ENCODE measurements at regions not wholly inside any gene's neighbourhood (a gene's known extent, or its start where the extent isn't known, plus 50 kb on each side); places are given as distances from the start of the nearest gene placed in this dataset.

- no peak for TF ChIP-seq ELF4 (CRISPR knock-in tag; IDR thresholded peaks at IDR 0.05; ENCODE audit: low read depth)
- TF ChIP-seq, protein P1, sequence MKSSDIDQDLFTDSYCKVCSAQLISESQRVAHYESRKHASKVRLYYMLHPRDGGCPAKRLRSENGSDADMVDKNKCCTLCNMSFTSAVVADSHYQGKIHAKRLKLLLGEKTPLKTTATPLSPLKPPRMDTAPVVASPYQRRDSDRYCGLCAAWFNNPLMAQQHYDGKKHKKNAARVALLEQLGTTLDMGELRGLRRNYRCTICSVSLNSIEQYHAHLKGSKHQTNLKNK (CRISPR knock-in tag; IDR thresholded peaks at IDR 0.05) = no peak
- TF ChIP-seq MLX (CRISPR knock-in tag; IDR thresholded peaks at IDR 0.05) = no peak
These were observed 178.2 kb upstream of the KLF6 start for GRCh38 chr10:3963191-3963673.
